Neuronal stem cell (in vitro differentiated cells): ENCODE measurements at regions not wholly inside any gene's neighbourhood (a gene's known extent, or its start where the extent isn't known, plus 50 kb on each side); places are given as distances from the start of the nearest gene placed in this dataset.
"Not testable (repeated sequence)": the region's sequence is repeated elsewhere in the genome, so short reads cannot be mapped to it uniquely, and the experiment has no call there.

Experiments used
- DNase-seq: peaks from one replicate; pipeline ENCODE4 v3.0.0-alpha.2; 2013; ENCODE audit warnings: low spot score
- H2AFZ ChIP-seq: one replicate; pipeline ENCODE4 v1.6.1; 2013; ENCODE audit warnings: mild to moderate bottlenecking, low read length, inconsistent platforms
- H2AK5ac ChIP-seq: 2 replicates; pipeline ENCODE4 v1.6.1; 2013; ENCODE audit warnings: low read depth, mild to moderate bottlenecking, inconsistent platforms, low read length, moderate library complexity, mixed read lengths
- H2BK120ac ChIP-seq: 2 replicates; pipeline ENCODE4 v1.6.1; 2013; ENCODE audit warnings: low read depth, mild to moderate bottlenecking, inconsistent platforms, low read length, moderate library complexity, mixed read lengths
- H2BK12ac ChIP-seq: one replicate; pipeline ENCODE4 v1.6.1; 2013; ENCODE audit warnings: low read length, inconsistent platforms
- H2BK15ac ChIP-seq: 2 replicates; pipeline ENCODE4 v1.6.1; 2013; ENCODE audit warnings: mild to moderate bottlenecking, low read length, inconsistent platforms, mixed read lengths
- H2BK5ac ChIP-seq: one replicate; pipeline ENCODE4 v1.6.1; 2013; ENCODE audit warnings: inconsistent platforms, mild to moderate bottlenecking, low read length, moderate library complexity
- H3K14ac ChIP-seq: one replicate; pipeline ENCODE4 v1.6.1; 2013; ENCODE audit warnings: low read length, inconsistent platforms
- H3K18ac ChIP-seq: 2 replicates; pipeline ENCODE4 v1.6.1; 2013; ENCODE audit warnings: low read length, inconsistent platforms
- H3K23ac ChIP-seq: 2 replicates; pipeline ENCODE4 v1.6.1; 2013; ENCODE audit warnings: low read depth, mild to moderate bottlenecking, mixed read lengths, low read length, inconsistent platforms; ENCODE audit not compliant: poor library complexity
- H3K27ac ChIP-seq: replicated peaks from 3 replicates; pipeline ENCODE4 v1.5.1; 2013; ENCODE audit warnings: low read length, inconsistent platforms
- H3K27me3 ChIP-seq, 3 experiments: 2 replicates each; pipeline ENCODE4 v1.6.1; 2013; ENCODE audit warnings: low read length in 3 of 3, mild to moderate bottlenecking in 2 of 3, inconsistent platforms in 1 of 3, low read depth in 1 of 3, mixed read lengths in 1 of 3, moderate library complexity in 1 of 3; ENCODE audit not compliant: control insufficient read depth in 3 of 3, insufficient read depth in 3 of 3
- H3K36me3 ChIP-seq, 2 donors: replicated peaks in 1 of 2; 2 replicates each; pipeline ENCODE4 v1.6.1; 2013; ENCODE audit warnings: low read length in 2 of 2; ENCODE audit not compliant: control insufficient read depth in 2 of 2, insufficient read depth in 2 of 2
- H3K4ac ChIP-seq: 2 replicates; pipeline ENCODE4 v1.6.1; 2013; ENCODE audit warnings: inconsistent platforms, mild to moderate bottlenecking, low read length, moderate library complexity
- H3K4me1 ChIP-seq, 2 donors: 1 replicate in 1 of 2; 2 replicates in 1 of 2; pipeline ENCODE4 v1.6.1; 2013; ENCODE audit warnings: low read length in 2 of 2, low read depth in 1 of 2; ENCODE audit not compliant: control insufficient read depth in 2 of 2, insufficient read depth in 1 of 2
- H3K4me2 ChIP-seq: one replicate; pipeline ENCODE4 v1.6.1; 2013; ENCODE audit warnings: mild to moderate bottlenecking, low read length, inconsistent platforms; ENCODE audit not compliant: insufficient read depth, poor library complexity, severe bottlenecking
- H3K4me3 ChIP-seq, 2 donors: 2 replicates each; pipeline ENCODE4 v1.5.1; 2013; ENCODE audit warnings: low read length in 2 of 2, mild to moderate bottlenecking in 2 of 2, inconsistent platforms in 1 of 2, moderate library complexity in 1 of 2
- H3K79me1 ChIP-seq: one replicate; pipeline ENCODE4 v1.6.1; 2013; ENCODE audit warnings: low read depth, mild to moderate bottlenecking, inconsistent platforms, low read length, moderate library complexity
- H3K9ac ChIP-seq: one replicate; pipeline ENCODE4 v1.6.1; 2013; ENCODE audit warnings: mild to moderate bottlenecking, low read depth, low read length, inconsistent platforms; ENCODE audit not compliant: poor library complexity
- H3K9me3 ChIP-seq, 2 donors: replicated peaks in 1 of 2; 2 replicates each; pipeline versions ENCODE3 to v1.6.1; 2013; ENCODE audit warnings: low read length in 2 of 2, mild to moderate bottlenecking in 2 of 2, inconsistent platforms in 1 of 2, low read depth in 1 of 2, mixed read lengths in 1 of 2, moderate library complexity in 1 of 2; ENCODE audit not compliant: control insufficient read depth in 2 of 2, insufficient read depth in 1 of 2
- H4K8ac ChIP-seq: one replicate; pipeline ENCODE4 v1.6.1; 2013; ENCODE audit warnings: low read depth, mild to moderate bottlenecking, inconsistent platforms, low read length, moderate library complexity
- H4K91ac ChIP-seq: one replicate; pipeline ENCODE4 v1.6.1; 2013; ENCODE audit warnings: low read length, low read depth, mild to moderate bottlenecking, inconsistent platforms; ENCODE audit not compliant: poor library complexity
- WGBS, 2 donors: extraction: QIAGEN DNeasy Blood & Tissue Kit; methylation state at CpG; one replicate each; pipeline ENCODE4 v1.1.7; 2013; ENCODE audit warnings: missing lambda C conversion rate in 2 of 2, mixed read lengths in 1 of 2; ENCODE audit not compliant: insufficient read length in 2 of 2, insufficient replicate concordance in 1 of 2; ENCODE audit errors: extremely low coverage in 2 of 2; 5-methylcytosine and 5-hydroxymethylcytosine counted together

- Histone ChIP-seq H3K18ac (no peak overlapping the region), H3K23ac (no peak overlapping the region), H3K4ac (no peak overlapping the region), H4K8ac (no peak overlapping the region), H3K27ac (no peak overlapping the region), H3K14ac (no peak overlapping the region), H3K36me3 (no peaks in the 10 kb centered on the region), H3K4me2 (no peak overlapping the region), H3K27me3 (no peaks in the 10 kb centered on the region), H3K9me3 (peaks cover 0 to 4% of the 10 kb centered on the region in 2 donors), H3K4me1 (no peaks in the 10 kb centered on the region), H4K91ac (no peak overlapping the region), H2BK5ac (no peak overlapping the region), H2AFZ (no peak overlapping the region), H3K79me1 (no peaks in the 10 kb centered on the region), H3K4me3 (no peak overlapping the region), H2BK15ac (no peak overlapping the region), H2BK12ac (no peak overlapping the region), H2AK5ac (no peak overlapping the region), H3K9ac (no peak overlapping the region), H2BK120ac (no peak overlapping the region)
- DNase-seq, result no peak
- whole genome bisulfite sequencing, 2 donors, result no CpG with 5 or more reads among the region's 1 CpG
These were observed 412.4 kb upstream of the CAMK1G start for GRCh38 chr1:209171151-209171550.

GRCh38 chr1:209172286-209172685, 411.2 kb upstream of the CAMK1G start:
- Histone ChIP-seq H3K4me3 (no peak overlapping the region), H2AFZ (no peak overlapping the region), H3K27me3 (no peaks in the 10 kb centered on the region), H3K23ac (no peak overlapping the region), H2BK120ac (no peak overlapping the region), H2BK12ac (no peak overlapping the region), H4K91ac (no peak overlapping the region), H3K4me1 (no peaks in the 10 kb centered on the region), H2AK5ac (no peak overlapping the region), H3K14ac (no peak overlapping the region), H3K27ac (no peak overlapping the region), H3K4ac (no peak overlapping the region), H3K79me1 (no peaks in the 10 kb centered on the region), H3K9me3 (peaks cover 0 to 4% of the 10 kb centered on the region in 2 donors), H4K8ac (no peak overlapping the region), H3K36me3 (no peaks in the 10 kb centered on the region), H2BK5ac (no peak overlapping the region), H2BK15ac (no peak overlapping the region), H3K18ac (peak overlapping the region; percentile 11), H3K9ac (no peak overlapping the region), H3K4me2 (no peak overlapping the region)
- DNase-seq, result no peak
- no CpG with 5 or more reads among the region's 4 CpGs for WGBS, 2 donors

DNA sequence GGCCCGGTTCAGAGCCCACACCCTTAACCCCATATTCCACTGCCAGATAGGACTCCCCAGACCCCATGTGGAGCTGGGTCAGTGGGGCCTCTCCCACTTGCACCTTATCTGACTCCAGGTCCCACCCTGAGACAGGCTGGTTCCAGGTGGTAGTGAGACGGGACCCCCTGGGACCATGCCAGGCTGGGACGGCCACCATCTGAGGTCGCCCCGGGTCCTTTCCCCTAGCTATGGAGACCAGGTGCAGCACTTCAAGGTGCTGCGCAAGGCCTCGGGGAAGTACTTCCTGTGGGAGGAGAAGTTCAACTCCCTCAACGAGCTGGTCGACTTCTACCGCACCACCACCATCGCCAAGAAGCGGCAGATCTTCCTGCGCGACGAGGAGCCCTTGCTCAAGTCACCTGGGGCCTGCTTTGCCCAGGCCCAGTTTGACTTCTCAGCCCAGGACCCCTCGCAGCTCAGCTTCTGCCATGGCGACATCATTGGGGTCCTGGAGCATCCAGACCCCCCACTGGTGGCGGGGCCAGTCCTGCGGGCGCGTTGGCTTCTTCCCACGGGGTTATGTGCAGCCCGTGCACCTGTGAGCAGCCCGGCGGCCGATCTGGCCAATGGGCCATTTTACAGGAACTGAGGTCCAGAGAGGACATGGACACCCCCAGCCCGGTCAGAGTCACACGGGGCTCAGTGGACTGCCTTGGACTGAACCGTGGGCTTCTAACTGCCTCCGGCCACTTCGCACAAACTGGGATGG, 410.5 kb upstream of the CAMK1G start:
- H3K4me3 ChIP-seq, H2BK5ac ChIP-seq, H2BK12ac ChIP-seq, H3K27me3 ChIP-seq, H2AFZ ChIP-seq, H3K23ac ChIP-seq, H2BK120ac ChIP-seq, DNase-seq, H2AK5ac ChIP-seq, H3K14ac ChIP-seq, H4K91ac ChIP-seq, H3K9me3 ChIP-seq, H2BK15ac ChIP-seq, H3K4me2 ChIP-seq, H3K4ac ChIP-seq, H3K4me1 ChIP-seq, H3K79me1 ChIP-seq, H3K27ac ChIP-seq, H4K8ac ChIP-seq, H3K9ac ChIP-seq, H3K36me3 ChIP-seq: not testable (repeated sequence)
- WGBS, 2 donors, result no CpG with 5 or more reads among the region's 31 CpGs
- H3K18ac ChIP-seq, result peak overlapping the region; percentile 85

- H3K18ac ChIP-seq, H3K4ac ChIP-seq, H2BK12ac ChIP-seq, H3K4me3 ChIP-seq, H3K9ac ChIP-seq, H3K79me1 ChIP-seq, H3K9me3 ChIP-seq, H3K4me1 ChIP-seq, H2BK120ac ChIP-seq, H3K14ac ChIP-seq, H2BK5ac ChIP-seq, H3K4me2 ChIP-seq, DNase-seq, H4K91ac ChIP-seq, H3K27me3 ChIP-seq, H4K8ac ChIP-seq, H2BK15ac ChIP-seq, H2AFZ ChIP-seq, H3K27ac ChIP-seq, H3K23ac ChIP-seq, H3K36me3 ChIP-seq: not testable (repeated sequence)
- no CpG with 5 or more reads among the region's 2 CpGs for WGBS, 2 donors
- peak overlapping the region; percentile 56 for H2AK5ac ChIP-seq
These were observed 409.7 kb upstream of the CAMK1G start for GRCh38 chr1:209173796-209174195.
